KG1 (cell line): ENCODE measurements at regions not wholly inside any gene's neighbourhood (a gene's known extent, or its start where the extent isn't known, plus 50 kb on each side); places are given as distances from the start of the nearest gene placed in this dataset.

Experiments
- DNase-seq: peaks from one replicate; lab custom pipeline; 2025; lab: John Stamatoyannopoulos, UW

DNA sequence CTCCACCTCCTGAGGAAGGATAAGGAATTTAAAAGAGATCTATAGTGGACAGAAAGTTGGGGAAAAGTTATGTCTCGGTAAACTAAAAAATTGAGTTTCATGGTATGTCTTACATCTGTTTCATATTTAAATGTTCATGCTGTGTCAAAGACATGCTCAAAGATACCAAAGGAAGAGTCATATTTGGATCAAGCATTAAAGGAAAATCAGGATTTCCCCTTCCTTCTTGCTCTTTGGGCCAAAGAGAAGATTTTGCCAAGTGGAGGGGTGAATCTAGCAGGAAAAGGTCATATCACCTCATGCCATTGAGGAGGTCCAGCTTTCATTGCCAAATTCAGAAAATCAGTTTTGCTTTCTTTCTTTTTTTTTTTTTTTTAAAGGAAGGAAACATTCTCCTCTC, 192.4 kb downstream of the OGFRL1 start:
- DNase-seq = no peak

DNA sequence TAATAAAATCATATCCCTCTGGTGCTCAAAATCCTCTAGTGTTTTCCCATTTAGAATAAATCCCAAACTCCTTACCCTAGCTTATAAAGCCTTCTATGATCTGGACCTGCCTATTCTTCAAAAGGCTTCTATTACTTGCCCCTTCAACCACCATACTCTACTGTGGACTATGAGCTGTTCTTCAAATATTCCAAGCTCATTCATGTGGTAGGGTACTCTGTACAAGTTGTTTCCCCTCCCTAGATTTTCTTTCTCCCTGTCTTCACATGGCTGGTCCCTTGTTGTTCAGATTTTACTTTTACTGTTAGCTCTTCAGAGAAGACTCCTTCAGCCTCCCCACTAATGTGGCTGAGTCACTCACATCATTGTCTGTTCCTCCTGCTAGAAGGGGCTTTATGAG, 193.2 kb downstream of the OGFRL1 start:
- no peak for DNase-seq

DNA sequence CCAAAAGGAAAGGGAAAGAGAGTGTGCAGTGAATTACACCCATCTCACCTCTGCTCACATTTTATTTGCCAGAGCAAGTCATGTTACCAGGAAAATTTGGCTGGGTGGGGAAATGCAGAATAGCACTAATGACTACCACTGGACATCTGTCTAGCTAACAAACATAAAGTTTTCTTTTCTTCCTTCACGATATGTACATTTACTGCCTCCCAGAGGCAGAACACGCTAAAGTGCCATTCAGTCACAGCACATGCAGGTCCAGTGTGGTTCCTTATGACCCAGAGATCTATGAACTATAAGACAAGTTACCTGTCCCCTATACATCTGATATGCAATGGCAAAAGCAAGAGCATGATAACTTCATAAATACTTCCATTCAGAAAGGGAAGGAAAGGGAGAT, 194.1 kb downstream of the OGFRL1 start:
- no peak for DNase-seq

DNA sequence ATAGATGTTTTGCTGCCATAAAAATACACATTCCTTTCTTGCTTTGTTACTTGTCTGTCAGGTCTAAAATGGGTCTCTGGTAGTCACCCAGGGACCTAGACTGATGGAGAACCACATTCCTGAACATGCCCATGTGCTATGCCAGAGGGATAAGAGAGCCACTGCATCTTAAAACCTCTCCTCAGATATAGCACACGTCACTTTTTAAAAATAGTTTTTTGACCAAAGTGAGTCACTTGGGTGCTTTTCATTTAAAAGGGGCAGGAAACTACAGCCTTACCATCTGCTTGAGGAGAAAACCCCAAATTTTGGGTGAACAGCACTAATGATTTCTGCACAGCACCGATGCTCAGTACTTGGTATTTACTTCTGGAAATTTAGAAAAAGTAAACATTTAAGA, 197.8 kb downstream of the OGFRL1 start:
- no peak for DNase-seq

DNA sequence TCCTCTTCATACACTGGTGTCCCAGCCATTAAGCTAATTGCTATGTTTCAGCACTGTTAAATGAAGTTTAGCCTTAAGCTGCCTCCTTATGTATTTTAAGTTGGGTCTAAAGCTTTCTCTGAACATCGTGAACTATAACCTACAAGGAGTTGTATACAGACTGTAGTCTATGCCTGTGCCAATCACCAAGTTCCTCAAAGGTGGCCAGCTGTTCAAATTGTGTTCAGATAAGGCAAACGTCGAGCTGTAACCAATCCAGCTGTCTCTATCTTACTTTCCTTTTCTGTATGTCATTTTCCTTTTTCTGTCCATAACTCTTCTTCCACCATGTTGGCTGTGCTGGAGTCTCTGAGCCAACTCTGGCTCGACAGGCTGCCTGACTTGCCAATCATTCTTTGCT, 199.6 kb downstream of the OGFRL1 start:
- DNase-seq = no peak

DNA sequence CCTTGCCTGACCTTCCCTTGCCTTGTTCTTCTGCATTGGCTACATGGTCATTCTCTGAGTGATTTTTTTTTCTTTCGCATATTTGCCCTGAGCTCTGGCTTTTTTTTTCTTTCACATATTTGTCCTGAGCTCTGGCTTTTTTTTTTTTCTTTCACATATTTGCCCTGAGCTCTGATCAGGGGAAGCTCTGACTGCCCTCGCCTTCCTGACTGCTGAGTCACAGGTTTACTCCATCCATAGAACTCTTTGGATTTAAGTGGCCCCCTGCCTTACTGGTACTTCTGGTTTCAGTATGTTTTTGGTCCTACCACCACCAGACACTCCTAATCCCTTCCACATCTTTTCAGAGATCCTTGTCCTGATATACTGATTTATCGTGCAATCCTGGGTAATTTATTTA, 201.1 kb downstream of the OGFRL1 start:
- DNase-seq = no peak

DNA sequence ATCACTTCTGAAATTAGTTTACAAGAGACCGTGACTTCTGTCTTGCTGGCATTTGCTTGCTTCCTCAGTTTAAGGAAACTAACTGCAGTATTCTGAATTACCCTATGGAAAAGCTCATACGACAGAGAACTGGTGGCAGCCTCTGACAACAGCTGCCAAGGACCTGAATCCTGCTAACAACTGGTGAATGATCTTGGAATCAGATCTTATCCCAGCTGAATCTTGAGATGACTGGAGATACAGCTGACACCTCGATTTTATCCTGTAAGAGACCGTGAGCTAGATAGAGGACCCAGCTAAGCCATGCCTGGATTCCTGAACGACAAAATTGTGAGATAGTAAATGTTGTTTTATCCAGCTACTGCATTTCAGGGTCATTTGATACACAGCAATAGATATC, 202.3 kb downstream of the OGFRL1 start:
- DNase-seq = no peak

DNA sequence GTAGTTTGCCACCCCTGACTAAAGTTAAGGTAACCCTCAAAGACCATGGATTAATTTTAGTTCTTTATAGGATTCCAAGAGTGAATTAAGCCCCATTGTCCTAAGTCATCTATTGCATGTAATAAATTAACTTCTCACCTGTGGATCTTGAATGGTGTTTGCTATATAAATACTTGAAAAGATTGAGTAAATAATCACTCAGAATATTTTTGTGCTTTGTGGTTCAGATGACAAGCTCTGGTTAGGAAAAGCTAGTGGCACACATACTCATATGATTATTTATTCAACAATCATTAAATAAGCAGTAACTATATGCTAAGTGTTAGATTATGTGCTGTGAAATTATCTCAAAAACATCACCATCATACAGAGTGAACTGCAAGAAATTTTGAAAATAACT, 203.2 kb downstream of the OGFRL1 start:
- no peak for DNase-seq

DNA sequence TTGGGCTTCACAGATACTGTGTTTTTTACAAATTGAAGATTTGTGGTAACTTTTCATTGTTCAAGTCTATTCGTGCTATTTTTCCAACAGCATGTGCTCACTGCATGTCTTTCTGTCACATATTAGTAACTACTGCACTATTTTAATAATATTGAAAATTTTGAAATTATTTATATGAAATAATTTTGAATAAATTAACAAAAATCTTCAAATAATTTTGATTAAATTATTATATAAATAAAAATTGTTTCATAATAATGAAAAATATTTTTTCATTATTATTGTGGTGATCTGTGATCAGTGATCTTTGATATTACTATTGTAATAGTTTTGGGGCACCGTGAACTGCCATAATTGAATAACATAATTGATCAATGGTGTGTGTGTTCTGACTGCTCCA, 204.1 kb downstream of the OGFRL1 start:
- DNase-seq = no peak

DNA sequence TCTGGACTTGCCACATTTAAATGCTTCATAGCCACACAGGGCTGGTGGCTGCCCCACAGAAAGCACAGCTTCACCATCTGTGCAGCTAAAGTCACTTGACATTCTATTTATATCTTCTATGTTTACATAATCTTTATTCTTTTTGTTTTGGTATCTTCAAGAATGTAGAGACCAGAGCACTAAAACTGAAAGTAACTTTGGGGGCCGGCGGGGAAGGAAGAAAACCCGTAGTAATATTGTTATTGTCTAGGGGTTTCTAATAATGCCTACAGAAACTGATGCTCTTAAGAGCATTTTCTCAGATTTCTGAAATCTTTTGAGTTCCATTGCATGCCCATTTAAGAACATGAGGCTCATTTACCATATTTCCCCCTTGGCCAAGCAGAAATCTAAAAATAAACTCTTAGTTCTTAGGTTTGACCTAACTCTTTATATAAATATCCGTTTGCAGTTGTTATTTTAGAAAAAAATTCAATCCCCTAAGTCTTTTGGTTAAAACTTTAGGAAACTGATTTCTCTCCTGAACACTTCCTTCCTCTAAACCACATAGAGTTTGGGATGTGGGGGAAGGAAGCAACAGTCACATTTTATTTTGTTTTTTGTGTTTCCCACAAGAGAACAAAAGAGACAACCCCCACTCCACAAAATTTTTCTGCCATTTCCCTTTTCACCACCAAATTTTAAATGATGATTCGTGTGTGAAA, 207.6 kb downstream of the OGFRL1 start:
- DNase-seq = no peak

DNA sequence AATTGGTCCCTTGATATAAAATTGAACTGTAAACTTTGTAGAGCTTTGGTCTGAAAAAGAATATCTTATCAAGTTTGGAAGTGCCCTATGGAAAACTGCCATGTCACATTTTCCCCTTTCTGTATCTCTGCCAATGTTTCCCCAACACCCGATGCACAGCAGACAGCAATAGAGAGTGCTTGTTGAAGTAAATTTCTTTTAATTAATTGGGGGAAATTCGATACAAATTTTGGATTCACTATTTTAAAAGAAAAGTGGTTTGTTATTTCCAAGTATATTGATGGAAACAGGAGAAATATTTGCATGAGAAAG, 208.1 kb downstream of the OGFRL1 start:
- DNase-seq = no peak

DNA sequence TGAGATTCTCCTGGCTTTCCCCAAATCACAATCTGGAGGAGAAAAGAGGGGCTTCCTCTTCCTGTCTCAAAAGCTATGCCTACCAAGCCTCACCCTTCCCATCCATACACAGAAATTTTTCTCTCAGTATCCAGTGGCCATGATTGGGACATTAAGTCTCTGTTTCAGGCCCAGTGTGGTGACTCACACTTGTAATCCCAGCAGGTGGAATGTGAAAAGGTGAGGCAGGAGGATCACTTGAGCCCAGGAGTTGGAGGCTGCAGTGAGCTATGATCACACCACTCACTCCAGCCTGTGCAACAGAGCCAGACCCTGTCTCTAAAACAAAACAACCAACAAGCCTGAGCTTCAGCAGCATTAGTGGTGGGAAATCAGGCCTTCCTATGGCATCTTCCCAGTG, 210.0 kb downstream of the OGFRL1 start:
- DNase-seq = no peak

DNA sequence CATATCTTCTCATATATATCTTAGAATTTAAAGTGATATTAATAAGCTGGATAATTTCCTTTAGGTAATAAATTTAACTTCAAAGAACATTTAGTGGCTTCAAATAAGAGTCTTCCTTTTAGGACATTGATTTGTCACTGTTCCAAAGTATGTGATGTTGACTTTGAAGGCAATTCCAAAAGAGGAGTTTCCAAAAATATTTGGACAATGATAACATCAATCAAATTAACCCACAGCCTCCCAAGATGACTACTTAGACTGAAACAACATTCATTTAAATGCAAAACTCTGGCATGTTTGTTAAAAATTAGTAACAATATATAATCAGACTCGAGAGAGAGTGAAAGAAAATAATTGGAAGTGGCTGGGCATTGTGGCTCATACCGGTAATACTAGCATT, 211.1 kb downstream of the OGFRL1 start:
- no peak for DNase-seq

DNA sequence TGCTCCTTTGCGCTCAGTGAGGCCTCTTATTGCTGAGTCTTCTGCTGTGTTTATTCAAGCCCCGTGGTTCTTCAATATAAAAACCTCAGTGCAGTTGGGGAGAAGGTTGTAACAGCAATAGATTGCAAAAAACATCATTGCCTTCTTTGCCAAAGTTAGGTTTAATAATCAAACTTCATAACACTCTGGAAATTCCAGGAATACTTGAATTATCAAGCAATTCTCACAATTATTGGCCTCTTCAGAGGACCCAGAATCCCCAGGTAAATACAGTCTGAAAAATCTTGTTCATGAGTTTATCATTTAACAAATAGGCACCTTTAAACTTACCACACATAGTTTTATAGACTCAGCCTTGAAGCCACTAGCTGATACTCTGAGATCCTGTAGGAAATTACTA, 213.6 kb downstream of the OGFRL1 start:
- no peak for DNase-seq

DNA sequence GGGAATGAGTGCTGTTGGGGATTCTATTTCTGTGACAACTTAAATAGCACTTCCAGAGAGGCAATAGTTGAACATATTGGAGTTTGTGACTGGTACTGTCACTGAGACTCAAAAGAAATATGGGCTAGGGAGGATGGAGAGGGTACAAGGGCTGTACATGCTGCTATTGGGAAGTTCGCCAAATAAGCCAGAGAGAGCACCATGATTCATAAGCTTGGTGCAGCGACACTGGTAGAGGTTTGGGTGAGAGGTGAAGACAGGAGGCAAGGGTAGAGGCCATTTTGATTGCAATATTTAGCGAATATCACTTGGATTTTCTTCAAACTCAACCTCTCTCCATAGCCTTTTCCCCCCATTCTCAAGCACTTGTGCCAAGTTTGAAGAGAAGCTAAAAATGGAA, 214.3 kb downstream of the OGFRL1 start:
- DNase-seq = no peak

DNA sequence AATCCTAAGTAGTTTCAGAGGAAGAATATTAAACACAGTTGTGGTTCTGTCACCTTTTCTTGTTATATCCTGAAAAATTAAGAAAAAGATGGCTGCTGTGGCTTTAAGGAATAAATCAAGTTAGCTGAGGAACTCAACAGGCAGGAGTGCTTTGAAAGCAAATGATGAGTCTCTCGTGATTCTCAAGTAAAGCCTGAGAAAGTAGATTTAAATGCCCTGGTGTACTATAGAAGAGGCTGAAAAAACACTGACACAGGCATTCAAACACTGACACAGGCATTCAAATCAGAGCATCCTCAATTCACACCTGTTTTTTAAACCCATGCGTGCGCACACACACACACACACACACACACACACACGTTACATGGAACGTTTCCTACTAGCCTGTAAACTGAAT, 218.6 kb downstream of the OGFRL1 start:
- no peak for DNase-seq

DNA sequence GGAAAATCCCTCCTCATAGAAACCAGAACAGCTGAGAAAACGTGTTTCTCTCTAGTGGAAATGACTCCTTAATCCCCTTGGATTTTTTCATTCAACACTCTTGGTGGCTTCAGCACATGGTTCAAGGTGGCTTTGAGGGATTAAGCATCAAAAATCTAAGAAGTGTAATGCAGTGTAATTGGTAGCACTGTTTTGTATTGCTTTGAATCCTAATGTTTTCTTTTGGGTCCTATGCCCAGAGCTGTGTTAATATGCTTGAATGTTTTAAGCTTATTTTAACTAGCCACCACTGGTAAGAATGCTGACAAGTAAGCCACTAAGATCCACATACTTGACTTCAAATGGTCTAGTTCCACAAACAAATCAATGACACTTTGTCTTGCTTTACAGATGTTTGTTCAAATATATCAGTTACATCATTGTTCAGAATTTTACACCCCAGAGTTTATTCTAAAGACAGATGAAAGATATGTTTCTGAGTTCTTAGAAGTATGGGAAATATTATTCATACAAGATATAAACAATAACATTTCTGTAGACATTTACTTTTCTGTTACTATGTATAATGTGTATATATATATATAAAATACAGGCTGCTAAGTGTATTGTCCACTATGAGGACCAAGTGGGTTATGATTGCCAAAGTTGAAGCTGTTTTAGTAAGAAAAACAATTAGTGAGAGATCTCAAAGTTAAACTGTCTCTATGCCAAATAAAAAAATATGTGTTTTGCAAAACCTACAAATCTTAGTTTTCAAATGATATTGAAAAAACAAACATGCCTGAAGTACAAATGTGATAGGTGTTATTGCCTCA, 220.8 kb downstream of the OGFRL1 start:
- DNase-seq = no peak

DNA sequence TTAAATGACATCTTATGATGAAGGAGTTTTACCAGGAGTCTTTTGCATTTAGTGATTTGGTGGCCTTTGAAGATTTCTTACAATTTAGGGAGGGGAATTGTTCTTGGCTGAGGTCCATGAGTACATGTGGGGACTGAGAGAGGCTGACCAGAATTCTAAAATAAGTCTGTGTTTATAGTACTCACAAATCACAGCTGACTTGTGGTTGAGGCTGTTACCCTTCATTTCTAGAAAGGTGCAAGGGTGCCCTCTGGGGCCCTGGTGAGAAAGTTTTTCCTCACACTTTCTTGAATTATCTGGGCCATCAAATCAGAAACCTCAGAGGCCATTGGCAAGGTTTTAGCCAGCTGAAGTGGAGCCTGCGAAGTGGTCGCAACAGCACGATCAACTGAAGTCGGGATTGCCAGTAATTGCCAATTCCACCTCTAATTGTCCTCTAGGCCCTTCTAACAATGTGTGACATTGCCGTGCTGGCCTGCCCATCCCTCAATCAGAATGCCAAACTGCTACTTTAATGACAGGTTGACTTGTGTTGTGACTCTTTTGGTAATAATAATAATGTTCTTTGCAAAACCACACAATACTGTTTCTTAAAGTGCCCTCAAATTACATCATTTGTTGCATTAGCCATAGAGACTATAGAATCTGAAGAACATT, 221.6 kb downstream of the OGFRL1 start:
- no peak for DNase-seq

DNA sequence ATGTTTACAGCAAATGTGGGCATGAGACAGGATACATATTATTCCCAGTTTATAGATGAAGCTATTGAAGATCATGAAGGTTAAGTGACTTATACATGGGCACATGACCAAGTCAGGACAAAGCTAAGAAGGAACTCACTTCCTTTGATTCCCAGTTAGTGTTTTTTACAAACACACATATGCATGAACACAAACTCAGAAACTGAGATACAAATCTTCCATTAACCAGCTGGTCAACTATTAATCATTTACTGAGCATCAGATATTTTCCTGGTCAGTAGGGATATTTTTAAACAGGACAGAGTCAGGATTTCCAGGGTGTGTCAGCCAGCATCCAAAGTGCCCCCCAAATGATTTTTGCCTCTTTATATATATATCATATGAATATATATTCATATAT, 222.2 kb downstream of the OGFRL1 start:
- DNase-seq = no peak

DNA sequence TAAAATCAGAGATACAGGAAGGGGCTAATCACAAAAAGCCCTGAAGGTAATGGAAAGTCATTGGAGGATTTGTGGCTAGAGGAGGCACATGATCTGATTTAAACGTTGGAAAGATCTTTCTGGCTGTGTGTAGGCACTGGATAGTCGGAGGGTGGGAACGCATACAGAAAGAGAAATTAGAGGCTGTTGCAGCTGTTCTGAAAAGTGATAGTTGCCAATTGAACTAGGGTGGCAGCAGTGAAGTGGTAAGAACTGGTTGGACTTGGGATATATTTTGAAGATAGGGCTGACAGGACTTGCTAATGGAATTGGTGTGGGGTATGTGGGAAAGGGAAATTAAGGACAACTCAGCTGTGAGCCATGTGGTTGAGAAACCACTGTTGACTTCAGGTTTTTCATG, 223.6 kb downstream of the OGFRL1 start:
- no peak for DNase-seq

DNA sequence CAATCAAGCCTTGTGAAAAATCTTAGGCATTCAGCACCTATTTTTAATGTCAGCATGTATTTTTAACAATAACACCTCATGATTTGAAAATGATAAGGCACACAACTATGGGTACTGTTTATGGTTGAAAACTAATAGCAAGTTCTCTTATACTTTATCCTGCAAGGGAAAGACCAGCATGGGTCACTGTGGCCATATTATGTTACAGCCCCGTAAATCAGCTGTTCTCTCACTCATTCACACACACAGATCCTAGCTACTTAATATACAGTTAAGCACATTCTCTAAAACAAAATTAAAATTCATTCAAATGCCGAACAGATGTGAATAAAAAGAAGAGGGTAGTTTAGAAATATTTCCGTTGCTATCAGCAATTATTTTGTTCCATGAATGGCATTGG, 224.4 kb downstream of the OGFRL1 start:
- DNase-seq = no peak

DNA sequence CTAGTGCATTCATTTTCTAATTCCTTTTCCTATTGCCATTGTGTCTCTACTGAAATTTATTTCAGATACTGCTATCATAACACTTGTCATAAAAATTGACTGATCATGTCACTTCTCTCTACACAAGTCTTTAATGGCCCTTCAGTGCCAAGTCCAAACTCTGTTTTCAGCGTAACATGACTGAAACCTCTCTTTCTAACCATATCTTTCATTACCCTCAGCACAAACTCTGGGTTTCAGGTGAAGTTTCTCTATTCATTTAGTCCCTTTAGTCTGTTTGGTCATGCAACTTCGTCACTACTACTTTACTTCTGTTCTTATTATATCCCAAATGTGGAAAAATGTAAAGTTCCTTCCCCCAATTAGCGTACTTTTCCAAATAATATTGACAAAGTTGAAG, 234.9 kb downstream of the OGFRL1 start:
- DNase-seq = no peak

DNA sequence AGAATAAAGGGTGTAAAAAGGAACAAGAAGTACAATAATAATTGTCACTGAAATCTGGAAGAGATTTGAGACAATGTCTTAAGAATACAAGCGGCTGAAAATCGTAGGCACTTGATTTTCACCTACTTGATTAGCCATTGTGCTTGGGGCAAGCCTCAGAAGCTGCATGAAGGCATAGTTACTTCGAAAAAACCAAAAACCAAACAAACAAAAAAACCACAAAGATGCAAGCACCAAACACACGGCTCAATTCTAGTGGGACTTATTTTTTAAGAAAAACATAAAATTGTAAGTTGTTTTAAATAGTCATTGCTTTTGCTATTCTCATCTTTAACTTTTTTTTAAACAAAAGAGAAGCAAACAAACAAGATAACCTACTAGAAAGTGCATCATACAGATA, 235.6 kb downstream of the OGFRL1 start:
- DNase-seq = no peak

DNA sequence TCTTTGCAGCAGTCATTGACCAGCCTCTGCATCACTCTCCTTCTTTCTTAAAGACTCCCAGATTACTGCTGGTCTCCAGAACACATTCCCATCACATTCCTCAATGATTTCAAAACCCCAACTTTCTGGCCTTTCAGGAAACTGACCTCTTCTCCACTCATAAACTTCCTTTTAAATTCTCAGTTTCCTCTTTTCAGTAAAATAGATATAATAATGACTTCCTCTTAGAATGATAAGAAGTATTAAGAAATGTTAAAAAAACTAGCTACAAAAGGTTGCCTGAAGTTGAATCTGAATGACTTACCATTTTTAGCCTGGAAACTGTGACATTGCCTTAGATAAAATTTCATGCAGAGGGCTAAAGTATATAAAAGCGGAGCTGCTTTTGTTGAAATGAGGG, 239.3 kb downstream of the OGFRL1 start:
- no peak for DNase-seq
